ENCODE measurements at regions not wholly inside any gene's neighbourhood (a gene's known extent, or its start where the extent isn't known, plus 50 kb on each side); places are given as distances from the start of the nearest gene placed in this dataset.

DNA sequence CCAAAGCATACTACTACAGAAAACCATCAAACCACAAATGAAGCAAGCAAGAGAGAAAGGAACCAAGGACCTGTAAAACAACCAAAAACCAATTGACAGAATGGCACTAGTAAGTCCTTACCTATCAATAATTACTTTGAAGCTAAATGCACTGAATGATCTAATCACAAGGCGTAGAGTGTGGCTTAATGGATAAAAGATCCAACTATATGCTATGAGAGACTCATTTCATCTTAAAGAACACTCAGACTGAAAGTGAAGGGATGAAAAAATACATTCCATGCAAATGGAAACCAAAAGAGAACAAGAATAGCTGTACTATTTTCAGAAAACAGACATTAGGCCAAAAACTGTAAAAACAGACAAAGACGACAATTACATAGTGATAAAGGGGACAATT lies 70.7 kb downstream of the CRPPA start:
- TF ChIP-seq, protein P1, sequence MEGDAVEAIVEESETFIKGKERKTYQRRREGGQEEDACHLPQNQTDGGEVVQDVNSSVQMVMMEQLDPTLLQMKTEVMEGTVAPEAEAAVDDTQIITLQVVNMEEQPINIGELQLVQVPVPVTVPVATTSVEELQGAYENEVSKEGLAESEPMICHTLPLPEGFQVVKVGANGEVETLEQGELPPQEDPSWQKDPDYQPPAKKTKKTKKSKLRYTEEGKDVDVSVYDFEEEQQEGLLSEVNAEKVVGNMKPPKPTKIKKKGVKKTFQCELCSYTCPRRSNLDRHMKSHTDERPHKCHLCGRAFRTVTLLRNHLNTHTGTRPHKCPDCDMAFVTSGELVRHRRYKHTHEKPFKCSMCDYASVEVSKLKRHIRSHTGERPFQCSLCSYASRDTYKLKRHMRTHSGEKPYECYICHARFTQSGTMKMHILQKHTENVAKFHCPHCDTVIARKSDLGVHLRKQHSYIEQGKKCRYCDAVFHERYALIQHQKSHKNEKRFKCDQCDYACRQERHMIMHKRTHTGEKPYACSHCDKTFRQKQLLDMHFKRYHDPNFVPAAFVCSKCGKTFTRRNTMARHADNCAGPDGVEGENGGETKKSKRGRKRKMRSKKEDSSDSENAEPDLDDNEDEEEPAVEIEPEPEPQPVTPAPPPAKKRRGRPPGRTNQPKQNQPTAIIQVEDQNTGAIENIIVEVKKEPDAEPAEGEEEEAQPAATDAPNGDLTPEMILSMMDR (IDR thresholded peaks at IDR 0.05): no peak
- no peak for TF ChIP-seq POLR2A (IDR thresholded peaks at IDR 0.05)
